DMS53 treated with DMSO at 0.1 percent for 48 hours (cell line): ENCODE measurements at regions not wholly inside any gene's neighbourhood (a gene's known extent, or its start where the extent isn't known, plus 50 kb on each side); places are given as distances from the start of the nearest gene placed in this dataset.
A peak's percentile ranks its signal among the peaks of the same experiment; 100 is the strongest.
"Not testable (repeated sequence)": the region's sequence is repeated elsewhere in the genome, so short reads cannot be mapped to it uniquely, and the experiment has no call there.

Source experiments
- DNase-seq: peaks from one replicate; lab custom pipeline; 2025; ENCODE audit not compliant: unreplicated experiment; lab: John Stamatoyannopoulos, UW

GRCh38 chr9:75455444-75455921, 367.2 kb downstream of the OSTF1 start:
- DNase-seq, result peak; percentile 41

- DNase-seq, result no peak
Measured at GRCh38 chr9:75456698-75457097, 368.4 kb downstream of the OSTF1 start.

GRCh38 chr9:75457474-75458011, 369.2 kb downstream of the OSTF1 start:
- DNase-seq, result no peak

- not testable (repeated sequence) for DNase-seq
Measured at GRCh38 chr9:75459311-75459710, 371.0 kb downstream of the OSTF1 start.

- DNase-seq, result no peak
Measured at GRCh38 chr9:75461183-75461582, 372.9 kb downstream of the OSTF1 start.

GRCh38 chr9:75462866-75463265, 374.6 kb downstream of the OSTF1 start:
- no peak for DNase-seq

- DNase-seq, result no peak
Measured at GRCh38 chr9:75463871-75464270, 375.6 kb downstream of the OSTF1 start.

- DNase-seq, result no peak
Measured at GRCh38 chr9:75464726-75465125, 376.4 kb downstream of the OSTF1 start.

- DNase-seq, result no peak
Measured at GRCh38 chr9:75467142-75467541, 378.8 kb downstream of the OSTF1 start.

GRCh38 chr9:75471549-75472114, 383.3 kb downstream of the OSTF1 start:
- DNase-seq, result no peak

- no peak for DNase-seq
Measured at GRCh38 chr9:75482566-75482965, 394.3 kb downstream of the OSTF1 start.

- no peak for DNase-seq
Measured at GRCh38 chr9:75483636-75484035, 395.3 kb downstream of the OSTF1 start.

- DNase-seq, result no peak
Measured at GRCh38 chr9:75487856-75488718, 399.8 kb downstream of the OSTF1 start.

- no peak for DNase-seq
Measured at GRCh38 chr9:75488719-75489110, 400.4 kb downstream of the OSTF1 start.

GRCh38 chr9:75490326-75490725, 400.1 kb upstream of the PCSK5 start:
- no peak for DNase-seq

- DNase-seq, result no peak
Measured at GRCh38 chr9:75491533-75491932, 398.9 kb upstream of the PCSK5 start.

GRCh38 chr9:75499812-75500211, 390.7 kb upstream of the PCSK5 start:
- no peak for DNase-seq

GRCh38 chr9:75500479-75500878, 390.0 kb upstream of the PCSK5 start:
- no peak for DNase-seq

GRCh38 chr9:75500940-75501339, 389.5 kb upstream of the PCSK5 start:
- DNase-seq, result not testable (repeated sequence)

GRCh38 chr9:75504721-75505120, 385.8 kb upstream of the PCSK5 start:
- no peak for DNase-seq

GRCh38 chr9:75505654-75506053, 384.8 kb upstream of the PCSK5 start:
- no peak for DNase-seq

GRCh38 chr9:75529463-75529862, 361.0 kb upstream of the PCSK5 start:
- no peak for DNase-seq
